Activated naive CD4-positive, alpha-beta T cell treated with anti-CD3 and anti-CD28 coated beads for 36 hours (primary cell): ENCODE measurements at regions not wholly inside any gene's neighbourhood (a gene's known extent, or its start where the extent isn't known, plus 50 kb on each side); places are given as distances from the start of the nearest gene placed in this dataset.

ENCODE experiments used
- CTCF ChIA-PET: fragments of 350-600 bp; sonication (Branson Sonifier 250); formaldehyde crosslinking; loops from one replicate; lab custom pipeline; 2021; ENCODE audit warnings: antibody characterized with exemption; lab: Charles Lee
- DNase-seq: peaks from one replicate; pipeline ENCODE4 v3.0.0-alpha.2; 2020
- H3K27ac Mint-ChIP-seq: one replicate; pipeline ENCODE4 v1.8.0; 2021; ENCODE audit warnings: mild to moderate bottlenecking, mixed read lengths
- H3K27me3 Mint-ChIP-seq: one replicate; pipeline ENCODE4 v1.8.0; 2021; ENCODE audit warnings: low read depth, mixed read lengths
- H3K36me3 Mint-ChIP-seq: one replicate; pipeline ENCODE4 v1.8.0; 2021; ENCODE audit warnings: low read depth, mixed read lengths
- H3K4me1 Mint-ChIP-seq: one replicate; pipeline ENCODE4 v1.8.0; 2021; ENCODE audit warnings: low read depth, mixed read lengths
- H3K4me3 Mint-ChIP-seq: one replicate; pipeline ENCODE4 v1.8.0; 2021; ENCODE audit warnings: mild to moderate bottlenecking, moderate library complexity, mixed read lengths
- H3K9me3 Mint-ChIP-seq: one replicate; pipeline ENCODE4 v1.8.0; 2021; ENCODE audit warnings: mixed read lengths
- intact Hi-C: fragments of 100-400 bp; cut with micrococcal nuclease; formaldehyde crosslinking; loops from one replicate; pipeline ENCODE4 v1.15.1; 2023

GRCh38 chr4:189096717-189097116, 844.0 kb upstream of the FRG1 start:
- Mint-ChIP-seq H3K27me3 (no peaks in the 10 kb centered on the region), H3K4me3 (no peak overlapping the region), H3K36me3 (no peaks in the 10 kb centered on the region), H3K4me1 (no peaks in the 10 kb centered on the region), H3K27ac (no peak overlapping the region), H3K9me3 (peaks cover 4% of the 10 kb centered on the region)
- no peak for DNase-seq
- CTCF ChIA-PET = no interaction called here
- intact Hi-C loops = loop anchor here (10.0 kb wide), 1 partner anchor 62 kb away; no protein-coding TSS in a partner anchor

GRCh38 chr4:189098932-189099696, 841.6 kb upstream of the FRG1 start:
- H3K4me3 Mint-ChIP-seq = no peak overlapping the region
- no peaks in the 10 kb centered on the region for H3K27me3 Mint-ChIP-seq
- H3K9me3 Mint-ChIP-seq = peaks cover 4% of the 10 kb centered on the region
- CTCF ChIA-PET = no interaction called here
- no peak overlapping the region for H3K27ac Mint-ChIP-seq
- no peaks in the 10 kb centered on the region for H3K36me3 Mint-ChIP-seq
- no peaks in the 10 kb centered on the region for H3K4me1 Mint-ChIP-seq
- no peak for DNase-seq
- intact Hi-C loops = loop anchor here (10.0 kb wide), 1 partner anchor 64 kb away; no protein-coding TSS in a partner anchor

- no peak for DNase-seq
- peaks cover 3% of the 10 kb centered on the region for H3K9me3 Mint-ChIP-seq
- intact Hi-C loops = no loop called here
- H3K36me3 Mint-ChIP-seq = no peaks in the 10 kb centered on the region
- H3K4me3 Mint-ChIP-seq = no peak overlapping the region
- CTCF ChIA-PET = no interaction called here
- no peaks in the 10 kb centered on the region for H3K4me1 Mint-ChIP-seq
- no peak overlapping the region for H3K27ac Mint-ChIP-seq
- H3K27me3 Mint-ChIP-seq = no peaks in the 10 kb centered on the region
Observed at GRCh38 chr4:189113389-189113888, 827.2 kb upstream of the FRG1 start.

GRCh38 chr4:189117426-189117825, 823.2 kb upstream of the FRG1 start:
- Mint-ChIP-seq H3K4me1 (no peaks in the 10 kb centered on the region), H3K27me3 (no peaks in the 10 kb centered on the region), H3K27ac (no peak overlapping the region), H3K4me3 (no peak overlapping the region), H3K36me3 (no peaks in the 10 kb centered on the region), H3K9me3 (peaks cover 21% of the 10 kb centered on the region)
- DNase-seq = no peak
- CTCF ChIA-PET = interaction anchor here (1.1 kb wide), 1 partner anchor 10 kb away, joined by 3 read pairs; no protein-coding TSS in a partner anchor
- intact Hi-C loops = no loop called here

GRCh38 chr4:189121336-189121735, 819.3 kb upstream of the FRG1 start:
- peaks cover 26% of the 10 kb centered on the region for H3K9me3 Mint-ChIP-seq
- no peak for DNase-seq
- H3K27me3 Mint-ChIP-seq = no peaks in the 10 kb centered on the region
- no peak overlapping the region for H3K27ac Mint-ChIP-seq
- CTCF ChIA-PET = no interaction called here
- intact Hi-C loops = no loop called here
- no peaks in the 10 kb centered on the region for H3K36me3 Mint-ChIP-seq
- no peaks in the 10 kb centered on the region for H3K4me1 Mint-ChIP-seq
- H3K4me3 Mint-ChIP-seq = no peak overlapping the region

GRCh38 chr4:189124149-189124758, 816.4 kb upstream of the FRG1 start:
- CTCF ChIA-PET = interaction anchor here (0.7 kb wide), 1 partner anchor 9 kb away, joined by 4 read pairs; no protein-coding TSS in a partner anchor
- Mint-ChIP-seq H3K4me1 (no peaks in the 10 kb centered on the region), H3K4me3 (no peak overlapping the region), H3K36me3 (no peaks in the 10 kb centered on the region), H3K27ac (no peak overlapping the region), H3K9me3 (peaks cover 22% of the 10 kb centered on the region), H3K27me3 (no peaks in the 10 kb centered on the region)
- no peak for DNase-seq
- intact Hi-C loops = no loop called here

GRCh38 chr4:189124791-189125190, 815.9 kb upstream of the FRG1 start:
- no peaks in the 10 kb centered on the region for H3K27me3 Mint-ChIP-seq
- H3K36me3 Mint-ChIP-seq = no peaks in the 10 kb centered on the region
- H3K9me3 Mint-ChIP-seq = peaks cover 18% of the 10 kb centered on the region
- H3K4me1 Mint-ChIP-seq = no peaks in the 10 kb centered on the region
- CTCF ChIA-PET = no interaction called here
- intact Hi-C loops = no loop called here
- no peak for DNase-seq
- no peak overlapping the region for H3K4me3 Mint-ChIP-seq
- no peak overlapping the region for H3K27ac Mint-ChIP-seq

GRCh38 chr4:189126040-189126439, 814.6 kb upstream of the FRG1 start:
- Mint-ChIP-seq H3K27ac (no peak overlapping the region), H3K36me3 (no peaks in the 10 kb centered on the region), H3K9me3 (peaks cover 15% of the 10 kb centered on the region), H3K4me3 (no peak overlapping the region), H3K27me3 (no peaks in the 10 kb centered on the region), H3K4me1 (no peaks in the 10 kb centered on the region)
- CTCF ChIA-PET = no interaction called here
- DNase-seq = no peak
- intact Hi-C loops = no loop called here

- no peak for DNase-seq
- intact Hi-C loops = no loop called here
- no peaks in the 10 kb centered on the region for H3K4me1 Mint-ChIP-seq
- peaks cover 11% of the 10 kb centered on the region for H3K9me3 Mint-ChIP-seq
- no peaks in the 10 kb centered on the region for H3K36me3 Mint-ChIP-seq
- no peak overlapping the region for H3K27ac Mint-ChIP-seq
- CTCF ChIA-PET = no interaction called here
- H3K4me3 Mint-ChIP-seq = no peak overlapping the region
- no peaks in the 10 kb centered on the region for H3K27me3 Mint-ChIP-seq
Observed at GRCh38 chr4:189128341-189128740, 812.3 kb upstream of the FRG1 start.

GRCh38 chr4:189129044-189129694, 811.5 kb upstream of the FRG1 start:
- no peak for DNase-seq
- Mint-ChIP-seq H3K27ac (no peak overlapping the region), H3K4me3 (no peak overlapping the region), H3K9me3 (peaks cover 13% of the 10 kb centered on the region), H3K4me1 (no peaks in the 10 kb centered on the region), H3K36me3 (no peaks in the 10 kb centered on the region), H3K27me3 (no peaks in the 10 kb centered on the region)
- CTCF ChIA-PET = no interaction called here
- intact Hi-C loops = no loop called here

- Mint-ChIP-seq H3K4me1 (no peaks in the 10 kb centered on the region), H3K4me3 (no peak overlapping the region), H3K27ac (no peak overlapping the region), H3K9me3 (peaks cover 8% of the 10 kb centered on the region), H3K36me3 (peaks cover 2% of the 10 kb centered on the region), H3K27me3 (no peaks in the 10 kb centered on the region)
- CTCF ChIA-PET = no interaction called here
- intact Hi-C loops = no loop called here
- no peak for DNase-seq
Observed at GRCh38 chr4:189131118-189131517, 809.6 kb upstream of the FRG1 start.

- intact Hi-C loops = no loop called here
- Mint-ChIP-seq H3K9me3 (peaks cover 7% of the 10 kb centered on the region), H3K27ac (no peak overlapping the region), H3K27me3 (no peaks in the 10 kb centered on the region), H3K36me3 (peaks cover 2% of the 10 kb centered on the region), H3K4me1 (no peaks in the 10 kb centered on the region), H3K4me3 (no peak overlapping the region)
- CTCF ChIA-PET = no interaction called here
- no peak for DNase-seq
Observed at GRCh38 chr4:189136462-189136861, 804.2 kb upstream of the FRG1 start.
